Activated CD8-positive, alpha-beta memory T cell treated with anti-CD3 and anti-CD28 coated beads for 1 hour (primary cell): ENCODE measurements at regions not wholly inside any gene's neighbourhood (a gene's known extent, or its start where the extent isn't known, plus 50 kb on each side); places are given as distances from the start of the nearest gene placed in this dataset.

Experiments used
- DNase-seq, 2 donors: peaks; one replicate each; pipeline ENCODE4 v3.0.0-alpha.2; 2020; ENCODE audit warnings: low read depth in 1 of 2; ENCODE audit errors: extremely low read depth in 1 of 2

GRCh38 chr22:42217752-42218280 is 52.6 kb downstream of the TCF20 start:
- DNase-seq, result no peak

GRCh38 chr22:42217019-42217751 is 53.3 kb downstream of the TCF20 start:
- no peak for DNase-seq

GRCh38 chr22:42214633-42215415 is 55.6 kb downstream of the TCF20 start:
- no peak for DNase-seq

GRCh38 chr22:42208362-42208761 is 62.1 kb downstream of the TCF20 start:
- no peak for DNase-seq

GRCh38 chr22:42207918-42208317 is 62.5 kb downstream of the TCF20 start:
- DNase-seq, result no peak

GRCh38 chr22:42203609-42204008 is 66.8 kb downstream of the TCF20 start:
- DNase-seq, result no peak

GRCh38 chr22:42202669-42203068 is 67.8 kb downstream of the TCF20 start:
- DNase-seq, result peak; percentile 14 to 30

- no peak for DNase-seq
These were observed 68.4 kb downstream of the TCF20 start for GRCh38 chr22:42202048-42202447.

- no peak for DNase-seq
These were observed 68.4 kb upstream of the CYP2D6 start for GRCh38 chr22:42199025-42199424.

- no peak for DNase-seq
These were observed 67.6 kb upstream of the CYP2D6 start for GRCh38 chr22:42198226-42198625.

- no peak for DNase-seq
These were observed 65.8 kb upstream of the CYP2D6 start for GRCh38 chr22:42196454-42196853.

GRCh38 chr22:42194953-42195352 is 64.3 kb upstream of the CYP2D6 start:
- no peak for DNase-seq

- no peak for DNase-seq
These were observed 63.7 kb upstream of the CYP2D6 start for GRCh38 chr22:42194104-42194851.

GRCh38 chr22:42192547-42192946 is 61.9 kb upstream of the CYP2D6 start:
- no peak for DNase-seq

GRCh38 chr22:42190274-42190673 is 59.7 kb upstream of the CYP2D6 start:
- DNase-seq, result no peak

GRCh38 chr22:42189761-42190160 is 59.2 kb upstream of the CYP2D6 start:
- no peak for DNase-seq

- no peak for DNase-seq
These were observed 58.3 kb upstream of the CYP2D6 start for GRCh38 chr22:42188808-42189447.

GRCh38 chr22:42187646-42188045 is 57.0 kb upstream of the CYP2D6 start:
- DNase-seq, result no peak

GRCh38 chr22:42185915-42186439 is 55.4 kb upstream of the CYP2D6 start:
- no peak for DNase-seq

GRCh38 chr22:42184852-42185251 is 54.2 kb upstream of the CYP2D6 start:
- no peak for DNase-seq
